ENCODE measurements at regions not wholly inside any gene's neighbourhood (a gene's known extent, or its start where the extent isn't known, plus 50 kb on each side); places are given as distances from the start of the nearest gene placed in this dataset.
A peak's percentile ranks its signal among the peaks of the same experiment; 100 is the strongest.

GRCh38 chr1:201625226-201625761 is 86.4 kb downstream of the NAV1 start:
- TF ChIP-seq CTCF (IDR thresholded peaks at IDR 0.05) (no peak), POLR2A (IDR thresholded peaks at IDR 0.05) (no peak)

GRCh38 chr1:201625851-201626251 is 86.9 kb downstream of the NAV1 start:
- no peaks in the 10 kb centered on the region for H3K27me3 ChIP-seq
- TF ChIP-seq CTCF (IDR thresholded peaks at IDR 0.05) = no peak
- TF ChIP-seq POLR2A (IDR thresholded peaks at IDR 0.05) = no peak
- H3K27ac ChIP-seq = peak overlapping the region in 1 of 2 donors; percentile 31
- no peak for DNase-seq
- H3K4me1 ChIP-seq = peaks cover 0 to 7% of the 10 kb centered on the region in 2 donors
- H3K36me3 ChIP-seq = no peaks in the 10 kb centered on the region
- H3K4me3 ChIP-seq = no peak overlapping the region
- no peaks in the 10 kb centered on the region for H3K9me3 ChIP-seq
- intact Hi-C loops (cut with DNase I; ENCODE audit: low total_unique reads) = no loop called here

More at GRCh38 chr1:201625226-201625761, 86.4 kb downstream of the NAV1 start:
- H3K4me3 ChIP-seq = no peak overlapping the region
- peaks cover 0 to 7% of the 10 kb centered on the region in 2 donors for H3K4me1 ChIP-seq
- H3K27me3 ChIP-seq = no peaks in the 10 kb centered on the region
- peak; percentile 42 to 43 for DNase-seq
- no peaks in the 10 kb centered on the region for H3K9me3 ChIP-seq
- no peaks in the 10 kb centered on the region for H3K36me3 ChIP-seq
- intact Hi-C loops (cut with DNase I; ENCODE audit: low total_unique reads) = no loop called here
- H3K27ac ChIP-seq = peak overlapping the region in 1 of 2 donors; percentile 31

- Histone ChIP-seq H3K9me3 (no peaks in the 10 kb centered on the region), H3K27me3 (no peaks in the 10 kb centered on the region), H3K4me3 (no peak overlapping the region), H3K36me3 (no peaks in the 10 kb centered on the region), H3K27ac (no peak overlapping the region), H3K4me1 (peaks cover 0 to 7% of the 10 kb centered on the region in 2 donors)
- intact Hi-C loops (cut with DNase I; ENCODE audit: low total_unique reads) = no loop called here
- no peak for DNase-seq
- TF ChIP-seq POLR2A (IDR thresholded peaks at IDR 0.05) (no peak), CTCF (IDR thresholded peaks at IDR 0.05) (no peak)
Measured at GRCh38 chr1:201626629-201627275, 87.8 kb downstream of the NAV1 start.

- no peak for TF ChIP-seq CTCF (IDR thresholded peaks at IDR 0.05)
- no peak for TF ChIP-seq POLR2A (IDR thresholded peaks at IDR 0.05)
- DNase-seq = no peak
- intact Hi-C loops (cut with DNase I; ENCODE audit: low total_unique reads) = no loop called here
- Histone ChIP-seq H3K27ac (no peak overlapping the region), H3K27me3 (no peaks in the 10 kb centered on the region), H3K9me3 (no peaks in the 10 kb centered on the region), H3K36me3 (no peaks in the 10 kb centered on the region), H3K4me3 (no peak overlapping the region), H3K4me1 (peaks cover 0 to 7% of the 10 kb centered on the region in 2 donors)
Measured at GRCh38 chr1:201628490-201628889, 89.6 kb downstream of the NAV1 start.

GRCh38 chr1:201630582-201630981 is 91.7 kb downstream of the NAV1 start:
- H3K27ac ChIP-seq = no peak overlapping the region
- H3K36me3 ChIP-seq = no peaks in the 10 kb centered on the region
- H3K9me3 ChIP-seq = no peaks in the 10 kb centered on the region
- no peak for DNase-seq
- H3K4me1 ChIP-seq = peaks cover 0 to 4% of the 10 kb centered on the region in 2 donors
- intact Hi-C loops (cut with DNase I; ENCODE audit: low total_unique reads) = no loop called here
- no peak overlapping the region for H3K4me3 ChIP-seq
- no peaks in the 10 kb centered on the region for H3K27me3 ChIP-seq
- TF ChIP-seq CTCF (IDR thresholded peaks at IDR 0.05) = no peak
- no peak for TF ChIP-seq POLR2A (IDR thresholded peaks at IDR 0.05)
